IMR-90 (cell line): ENCODE measurements at regions not wholly inside any gene's neighbourhood (a gene's known extent, or its start where the extent isn't known, plus 50 kb on each side); places are given as distances from the start of the nearest gene placed in this dataset.

ENCODE experiments used
- BHLHE40 ChIP-seq: fragments of 150-350 bp; IDR thresholded peaks from 2 replicates; pipeline ENCODE4 v1.6.1; 2016; ENCODE audit warnings: mild to moderate bottlenecking, low read depth, low read length
- CEBPB ChIP-seq: IDR thresholded peaks from 2 replicates; pipeline ENCODE4 v1.6.1; 2012; ENCODE audit warnings: low read depth, low read length, improper control_type of control experiment
- CTCF ChIP-seq: conservative IDR thresholded peaks from 2 replicates; pipeline ENCODE4 v1.5.1; 2012; ENCODE audit warnings: mild to moderate bottlenecking, low read depth, low read length, improper control_type of control experiment
- FOS ChIP-seq: fragments of 150-350 bp; IDR thresholded peaks from 2 replicates; pipeline ENCODE4 v1.6.1; 2016; ENCODE audit warnings: low read depth, low read length
- POLR2A ChIP-seq: IDR thresholded peaks from 2 replicates; pipeline ENCODE4 v1.6.1; 2012; ENCODE audit warnings: mild to moderate bottlenecking, low read depth, low read length
- RAD21 ChIP-seq: IDR thresholded peaks from 2 replicates; pipeline ENCODE4 v1.6.1; 2012; ENCODE audit warnings: low read length, improper control_type of control experiment
- RCOR1 ChIP-seq: IDR thresholded peaks from 2 replicates; pipeline ENCODE4 v1.6.1; 2012; ENCODE audit warnings: mild to moderate bottlenecking, low read length, improper control_type of control experiment; ENCODE audit not compliant: insufficient replicate concordance
- SMC3 ChIP-seq: fragments of 150-350 bp; IDR thresholded peaks from 2 replicates; pipeline ENCODE4 v1.6.1; 2016; ENCODE audit warnings: low read depth, mild to moderate bottlenecking, antibody characterized with exemption, low read length, moderate library complexity

GRCh38 chr13:52975161-52975560 lies 53.5 kb upstream of the OLFM4 start:
- TF ChIP-seq CTCF (no peak), POLR2A (no peak), SMC3 (no peak), BHLHE40 (no peak), FOS (no peak), RCOR1 (no peak), RAD21 (no peak), CEBPB (no peak)
